HCT116 (cell line): ENCODE measurements at regions not wholly inside any gene's neighbourhood (a gene's known extent, or its start where the extent isn't known, plus 50 kb on each side); places are given as distances from the start of the nearest gene placed in this dataset.

Experiments used
- ATAC-seq: fragments of 200-7000 bp; cut with Tn5 transposase; 2 replicates; pipeline ENCODE4 v1.9.1; 2020; ENCODE audit warnings: mild to moderate bottlenecking, moderate library complexity
- BruUV-seq: library from RNA; stranded (reverse); fragments of 400-500 nt; replicated peaks from 2 replicates; lab custom pipeline; 2021; lab: Mats Ljungman, UMichigan
- CTCF ChIA-PET: fragments of 300-600 bp; sonication (Branson Sonifier 250); formaldehyde crosslinking; loops from one replicate; lab custom pipeline; 2021; ENCODE audit warnings: antibody characterized with exemption; lab: Charles Lee
- POLR2A ChIA-PET: fragments of 300-600, 350-600 bp; sonication (Branson Sonifier 250); formaldehyde crosslinking; loops from one replicate; lab custom pipeline; 2021; ENCODE audit warnings: antibody characterized with exemption; lab: Charles Lee
- RAD21 ChIA-PET, 2 experiments: fragments of 300-600 bp; sonication (Branson Sonifier 250); formaldehyde crosslinking; loops; one replicate each; lab custom pipeline; 2023; ENCODE audit warnings: low total read pairs in 2 of 2; ENCODE audit not compliant: uncharacterized antibody in 2 of 2, unreplicated experiment in 2 of 2, low non-redundant PET in 1 of 2; lab: Charles Lee
- DNase-seq: peaks from one replicate; pipeline ENCODE4 v3.0.0-alpha.2; 2010; ENCODE audit warnings: low read depth, low spot score
- H2AFZ ChIP-seq: fragments of 200-600 bp; shearing (Covaris generic), sonication (generic); 2 replicates; pipeline ENCODE4 v1.6.1; 2017; ENCODE audit warnings: low read depth, mixed run types, mixed read lengths, antibody characterized with exemption, low read length; ENCODE audit not compliant: poor library complexity, severe bottlenecking
- H3K27ac ChIP-seq: 2 replicates; pipeline ENCODE4 v1.5.1; 2012; ENCODE audit warnings: low read depth, low read length
- H3K27me3 ChIP-seq: fragments of 200-600 bp; sonication (generic); 2 replicates; pipeline ENCODE4 v1.6.1; 2016; ENCODE audit warnings: mixed run types, low read length, mixed read lengths; ENCODE audit not compliant: insufficient read depth
- H3K36me3 ChIP-seq, 2 experiments: fragments of 200-500 bp in 1 of 2; fragments of 200-600 bp in 1 of 2; sonication (Bioruptor generic) in 1 of 2; sonication (generic) in 1 of 2; 2 replicates each; pipeline versions ENCODE4 v1.5.1 to v1.6.1; 2014 to 2016; ENCODE audit warnings: low read length in 2 of 2, inconsistent platforms in 1 of 2, mixed read lengths in 1 of 2, mixed run types in 1 of 2; ENCODE audit not compliant: insufficient read depth in 2 of 2, control insufficient read depth in 1 of 2
- H3K4me1 ChIP-seq, 2 experiments: fragments of 200-600 bp in 1 of 2; sonication (generic) in 1 of 2; 2 replicates each; pipeline versions ENCODE4 v1.5.1 to v1.6.1; 2012 to 2017; ENCODE audit warnings: low read length in 2 of 2, inconsistent platforms in 1 of 2, mild to moderate bottlenecking in 1 of 2, mixed read lengths in 1 of 2, mixed run types in 1 of 2, moderate library complexity in 1 of 2; ENCODE audit not compliant: insufficient read depth in 2 of 2, control insufficient read depth in 1 of 2
- H3K4me2 ChIP-seq: fragments of 200-600 bp; sonication (generic); 2 replicates; pipeline ENCODE4 v1.6.1; 2017; ENCODE audit warnings: mixed run types, low read length, mixed read lengths
- H3K4me3 ChIP-seq, 2 experiments: fragments of 200-600 bp in 1 of 2; sonication (generic) in 1 of 2; replicated peaks in 1 of 2; 2 replicates each; pipeline ENCODE4 v1.5.1; 2011 to 2016; ENCODE audit warnings: low read length in 2 of 2, control low read depth in 1 of 2, low read depth in 1 of 2, mild to moderate bottlenecking in 1 of 2, mixed read lengths in 1 of 2, mixed run types in 1 of 2
- H3K79me2 ChIP-seq: fragments of 200-600 bp; sonication (generic); 2 replicates; pipeline ENCODE4 v1.6.1; 2017; ENCODE audit warnings: mild to moderate bottlenecking, mixed run types, low read length, moderate library complexity, mixed read lengths; ENCODE audit not compliant: insufficient read depth
- H3K9ac ChIP-seq: fragments of 200-600 bp; sonication (generic); 2 replicates; pipeline ENCODE4 v1.6.1; 2016; ENCODE audit warnings: low read length, mixed read lengths
- H3K9me2 ChIP-seq: fragments of 200-600 bp; sonication (generic), shearing (Covaris generic); 2 replicates; pipeline ENCODE4 v1.6.1; 2017; ENCODE audit warnings: mixed run types, mild to moderate bottlenecking, moderate library complexity; ENCODE audit not compliant: insufficient read depth
- H3K9me3 ChIP-seq, 2 experiments: fragments of 200-500 bp in 1 of 2; fragments of 200-600 bp in 1 of 2; sonication (Bioruptor generic) in 1 of 2; sonication (generic) in 1 of 2; 2 replicates each; pipeline ENCODE4 v1.6.1; 2014 to 2017; ENCODE audit warnings: low read length in 2 of 2, mixed read lengths in 2 of 2, inconsistent platforms in 1 of 2, low read depth in 1 of 2, mild to moderate bottlenecking in 1 of 2, mixed run types in 1 of 2, moderate library complexity in 1 of 2; ENCODE audit not compliant: control insufficient read depth in 1 of 2, insufficient read depth in 1 of 2
- H4K20me1 ChIP-seq: fragments of 200-600 bp; sonication (generic), shearing (Covaris generic); 2 replicates; pipeline ENCODE4 v1.6.1; 2017; ENCODE audit warnings: mixed run types, mild to moderate bottlenecking, moderate library complexity; ENCODE audit not compliant: insufficient read depth
- CTCF ChIP-seq, 3 experiments: fragments of 200-600 bp in 1 of 3; sonication (generic) in 1 of 3; IDR thresholded peaks in 2 of 3; conservative IDR thresholded peaks in 1 of 3; 2 replicates each; pipeline ENCODE4 v1.5.1; 2012 to 2017; ENCODE audit warnings: low read depth in 2 of 3, low read length in 2 of 3, antibody characterized with exemption in 1 of 3, borderline replicate concordance in 1 of 3, control low read depth in 1 of 3, mild to moderate bottlenecking in 1 of 3, mixed read lengths in 1 of 3, mixed run types in 1 of 3, moderate library complexity in 1 of 3; ENCODE audit not compliant: insufficient read depth in 1 of 3
- EGR1 ChIP-seq: IDR thresholded peaks from 2 replicates; pipeline ENCODE4 v1.6.1; 2012; ENCODE audit warnings: low read depth
- ELF1 ChIP-seq: IDR thresholded peaks from 2 replicates; pipeline ENCODE4 v1.6.1; 2012; ENCODE audit warnings: low read depth, borderline replicate concordance
- EZH2 ChIP-seq: fragments of 200-600 bp; sonication (generic); IDR thresholded peaks from 2 replicates; pipeline ENCODE4 v1.6.1; 2017; ENCODE audit warnings: antibody characterized with exemption, mixed run types
- EZH2phosphoT487 ChIP-seq: fragments of 200-600 bp; IDR thresholded peaks from 2 replicates; pipeline ENCODE4 v1.6.1; 2018; ENCODE audit warnings: antibody characterized with exemption, borderline replicate concordance
- FOSL1 ChIP-seq: IDR thresholded peaks from 2 replicates; pipeline ENCODE4 v1.6.1; 2012; ENCODE audit warnings: low read depth
- JUND ChIP-seq: IDR thresholded peaks from 2 replicates; pipeline ENCODE4 v1.6.1; 2012
- MAX ChIP-seq: IDR thresholded peaks from 2 replicates; pipeline ENCODE4 v1.6.1; 2012
- POLR2A ChIP-seq: IDR thresholded peaks from 2 replicates; pipeline ENCODE4 v1.7.0; 2011; ENCODE audit warnings: borderline replicate concordance; ENCODE audit not compliant: insufficient read depth, insufficient read length; ENCODE audit errors: extremely low read depth
- POLR2AphosphoS5 ChIP-seq: IDR thresholded peaks from 2 replicates; pipeline ENCODE4 v1.6.1; 2011; ENCODE audit warnings: mild to moderate bottlenecking, low read depth, low read length, moderate library complexity
- SIN3A ChIP-seq: IDR thresholded peaks from 2 replicates; pipeline ENCODE4 v1.6.1; 2012; ENCODE audit warnings: low read depth
- YY1 ChIP-seq: IDR thresholded peaks from 2 replicates; pipeline ENCODE4 v1.6.1; 2011; ENCODE audit warnings: low read length, low read depth, moderate library complexity, mild to moderate bottlenecking; ENCODE audit not compliant: insufficient replicate concordance; ENCODE audit errors: extremely low read depth
- ZBTB33 ChIP-seq: IDR thresholded peaks from 2 replicates; pipeline ENCODE4 v1.6.1; 2011; ENCODE audit warnings: mild to moderate bottlenecking, low read length, moderate library complexity; ENCODE audit not compliant: insufficient replicate concordance; ENCODE audit errors: extremely low read depth
- ZNF274 ChIP-seq: fragments of 200-500 bp; sonication (Bioruptor generic); IDR thresholded peaks from 2 replicates; pipeline ENCODE4 v1.6.1; 2014; ENCODE audit warnings: mild to moderate bottlenecking, low read depth, low read length, inconsistent platforms
- intact Hi-C: fragments of 100-400 bp; cut with micrococcal nuclease; formaldehyde crosslinking; loops from 2 replicates; pipeline ENCODE4 v1.10.0; 2022

- Histone ChIP-seq H3K4me1 (no peaks in the 10 kb centered on the region), H3K9me2 (no peaks in the 10 kb centered on the region), H3K79me2 (no peaks in the 10 kb centered on the region), H3K36me3 (no peaks in the 10 kb centered on the region), H3K4me3 (no peak overlapping the region), H3K4me2 (no peak overlapping the region), H3K9ac (no peak overlapping the region), H4K20me1 (no peaks in the 10 kb centered on the region), H2AFZ (no peak overlapping the region), H3K27ac (no peak overlapping the region), H3K27me3 (no peaks in the 10 kb centered on the region), H3K9me3 (no peaks in the 10 kb centered on the region)
- RAD21 ChIA-PET = no interaction called here
- no TSS peak for BruUV-seq
- TF ChIP-seq CTCF (IDR thresholded peaks at IDR 0.05 in 2 of 3, conservative IDR thresholded peaks at IDR 0.05 in 1 of 3; ENCODE audit: borderline replicate concordance in 1 of 3, insufficient read depth in 1 of 3, low read depth in 2 of 3, low read length in 2 of 3) = no peak
- no peak for TF ChIP-seq FOSL1
- TF ChIP-seq POLR2AphosphoS5 = no peak
- no peak for TF ChIP-seq EZH2phosphoT487
- CTCF ChIA-PET = no interaction called here
- ATAC-seq (no peak), DNase-seq (no peak)
- POLR2A ChIA-PET = no interaction called here
- intact Hi-C loops = no loop called here
Measured at GRCh38 chr1:87512431-87512830, 183.8 kb downstream of the LMO4 start.

- Histone ChIP-seq H3K27me3 (no peaks in the 10 kb centered on the region), H3K9ac (no peak overlapping the region), H3K79me2 (no peaks in the 10 kb centered on the region), H3K9me3 (no peaks in the 10 kb centered on the region), H3K4me3 (no peak overlapping the region), H3K9me2 (no peaks in the 10 kb centered on the region), H3K36me3 (no peaks in the 10 kb centered on the region), H4K20me1 (no peaks in the 10 kb centered on the region), H3K4me1 (no peaks in the 10 kb centered on the region), H2AFZ (no peak overlapping the region), H3K4me2 (no peak overlapping the region), H3K27ac (no peak overlapping the region)
- no peak for ATAC-seq
- RAD21 ChIA-PET = no interaction called here
- CTCF ChIA-PET = no interaction called here
- DNase-seq = no peak
- BruUV-seq = no TSS peak
- POLR2A ChIA-PET = no interaction called here
- intact Hi-C loops = no loop called here
- no peak for TF ChIP-seq CTCF (IDR thresholded peaks at IDR 0.05 in 2 of 3, conservative IDR thresholded peaks at IDR 0.05 in 1 of 3; ENCODE audit: borderline replicate concordance in 1 of 3, insufficient read depth in 1 of 3, low read depth in 2 of 3, low read length in 2 of 3)
- no peak for TF ChIP-seq ZBTB33
- no peak for TF ChIP-seq POLR2AphosphoS5
- TF ChIP-seq ZNF274 = no peak
- no peak for TF ChIP-seq YY1
- no peak for TF ChIP-seq ELF1
- no peak for TF ChIP-seq POLR2A
- no peak for TF ChIP-seq JUND
- TF ChIP-seq SIN3A = no peak
- TF ChIP-seq MAX = no peak
- TF ChIP-seq EZH2 = no peak
- TF ChIP-seq EGR1 = no peak
Measured at GRCh38 chr1:87513255-87513654, 184.6 kb downstream of the LMO4 start.
